ENCODE measurements at regions not wholly inside any gene's neighbourhood (a gene's known extent, or its start where the extent isn't known, plus 50 kb on each side); places are given as distances from the start of the nearest gene placed in this dataset.

DNA sequence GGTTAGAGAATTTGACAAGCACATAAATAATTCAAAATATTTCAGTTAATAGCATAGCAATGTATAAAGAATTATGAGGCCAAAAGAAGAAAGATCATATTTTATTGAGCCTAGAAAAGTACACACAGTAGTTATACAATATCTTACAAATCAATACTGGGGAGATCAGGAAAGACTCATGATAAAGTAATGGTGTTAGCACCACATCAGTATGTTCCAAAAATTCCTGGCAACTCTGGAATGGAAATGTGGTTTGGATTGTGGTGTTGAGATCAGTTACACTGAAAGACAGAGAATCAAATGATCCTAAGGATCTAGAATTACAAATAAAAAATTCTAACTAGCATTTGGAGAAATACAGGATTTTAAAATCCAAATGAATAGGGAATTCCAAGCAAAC is 420.5 kb upstream of the CNTNAP2 start:
- Histone ChIP-seq H3K27me3 (ENCODE audit: control insufficient read depth in 2 of 2, insufficient read depth in 2 of 2, low read length in 2 of 2) (no peaks in the 10 kb centered on the region), H3K4me3 (replicated peaks in 1 of 3; ENCODE audit: low read depth in 2 of 3, low read length in 3 of 3) (no peak overlapping the region), H3K9ac (ENCODE audit: insufficient read depth, low read length, poor library complexity, severe bottlenecking) (no peak overlapping the region), H3K4me2 (replicated peaks; ENCODE audit: extremely low read depth, low read length, poor library complexity, severe bottlenecking) (no peak overlapping the region), H3K27ac (ENCODE audit: low read depth in 1 of 2, low read length in 2 of 2) (no peak overlapping the region), H4K20me1 (ENCODE audit: insufficient read depth, low read length) (no peaks in the 10 kb centered on the region), H2AFZ (ENCODE audit: insufficient read depth, low read depth, low read length, poor library complexity, severe bottlenecking) (no peak overlapping the region), H3K36me3 (replicated peaks in 1 of 2; ENCODE audit: control insufficient read depth in 1 of 2, insufficient read depth in 2 of 2, low read length in 2 of 2) (no peaks in the 10 kb centered on the region), H3K79me2 (ENCODE audit: insufficient read depth, low read length) (no peaks in the 10 kb centered on the region), H3K4me1 (ENCODE audit: control insufficient read depth in 1 of 2, insufficient read depth in 2 of 2, low read length in 2 of 2) (no peaks in the 10 kb centered on the region), H3K9me3 (replicated peaks in 1 of 2; ENCODE audit: control insufficient read depth in 1 of 2, insufficient read depth in 1 of 2, low read length in 2 of 2) (peaks cover 0 to 17% of the 10 kb centered on the region in 2 donors)
- H3K4me3 Mint-ChIP-seq, result no peak overlapping the region
- H3K36me3 Mint-ChIP-seq, result no peaks in the 10 kb centered on the region
- intact Hi-C loops (cut with micrococcal nuclease), result no loop called here
- no peak overlapping the region for H3K27ac Mint-ChIP-seq
- DNase-seq, result no peak
- H3K4me1 Mint-ChIP-seq, result no peaks in the 10 kb centered on the region
- H3K9me3 Mint-ChIP-seq, result peaks cover 2 to 17% (median 6%) of the 10 kb centered on the region in 7 donors
- TF ChIP-seq, protein P1, sequence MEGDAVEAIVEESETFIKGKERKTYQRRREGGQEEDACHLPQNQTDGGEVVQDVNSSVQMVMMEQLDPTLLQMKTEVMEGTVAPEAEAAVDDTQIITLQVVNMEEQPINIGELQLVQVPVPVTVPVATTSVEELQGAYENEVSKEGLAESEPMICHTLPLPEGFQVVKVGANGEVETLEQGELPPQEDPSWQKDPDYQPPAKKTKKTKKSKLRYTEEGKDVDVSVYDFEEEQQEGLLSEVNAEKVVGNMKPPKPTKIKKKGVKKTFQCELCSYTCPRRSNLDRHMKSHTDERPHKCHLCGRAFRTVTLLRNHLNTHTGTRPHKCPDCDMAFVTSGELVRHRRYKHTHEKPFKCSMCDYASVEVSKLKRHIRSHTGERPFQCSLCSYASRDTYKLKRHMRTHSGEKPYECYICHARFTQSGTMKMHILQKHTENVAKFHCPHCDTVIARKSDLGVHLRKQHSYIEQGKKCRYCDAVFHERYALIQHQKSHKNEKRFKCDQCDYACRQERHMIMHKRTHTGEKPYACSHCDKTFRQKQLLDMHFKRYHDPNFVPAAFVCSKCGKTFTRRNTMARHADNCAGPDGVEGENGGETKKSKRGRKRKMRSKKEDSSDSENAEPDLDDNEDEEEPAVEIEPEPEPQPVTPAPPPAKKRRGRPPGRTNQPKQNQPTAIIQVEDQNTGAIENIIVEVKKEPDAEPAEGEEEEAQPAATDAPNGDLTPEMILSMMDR (IDR thresholded peaks at IDR 0.05), result no peak
- H3K27me3 Mint-ChIP-seq (ENCODE audit: low read depth in 3 of 3), result peaks cover 0 to 3% (median 2%) of the 10 kb centered on the region in 3 donors

DNA sequence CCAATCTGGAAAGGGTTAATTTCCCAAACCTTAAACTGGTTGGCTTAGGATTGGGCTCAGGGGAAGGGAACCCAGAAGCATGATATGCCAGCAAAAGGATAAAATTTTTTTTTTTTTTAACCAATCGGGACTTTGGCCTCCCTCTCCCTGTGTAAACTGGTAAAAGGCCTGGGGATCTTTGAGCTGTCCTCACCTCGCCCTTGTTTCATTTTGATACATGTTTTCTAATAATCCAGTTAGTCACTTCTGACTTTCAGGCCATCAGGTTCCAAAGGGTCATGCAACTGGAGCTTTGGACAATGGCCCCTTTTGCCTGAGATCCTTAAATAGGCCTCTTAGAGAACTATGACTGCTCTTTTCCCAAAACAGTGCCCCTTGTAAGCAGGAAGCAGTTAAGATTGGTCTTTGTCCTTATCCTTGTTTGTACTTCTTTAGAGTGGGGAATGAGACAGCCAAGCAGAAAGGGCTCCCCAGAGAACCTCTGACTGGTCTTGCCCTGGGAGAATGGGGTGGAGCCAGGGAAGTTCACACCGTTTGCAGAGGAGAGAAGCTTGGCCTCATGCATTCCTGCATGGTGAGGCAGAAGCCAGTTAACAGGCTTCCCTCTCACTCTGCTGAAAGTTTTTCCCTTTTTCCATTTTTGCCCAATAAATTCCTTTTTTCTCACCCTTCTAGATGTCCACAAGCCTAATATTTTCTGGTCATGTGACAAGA is 424.2 kb upstream of the CNTNAP2 start:
- H3K79me2 ChIP-seq (ENCODE audit: insufficient read depth, low read length), result no peaks in the 10 kb centered on the region
- no peaks in the 10 kb centered on the region for H4K20me1 ChIP-seq (ENCODE audit: insufficient read depth, low read length)
- peaks cover 0 to 25% (median 4%) of the 10 kb centered on the region in 7 donors for H3K9me3 Mint-ChIP-seq
- H3K27me3 ChIP-seq (ENCODE audit: control insufficient read depth in 2 of 2, insufficient read depth in 2 of 2, low read length in 2 of 2), result no peaks in the 10 kb centered on the region
- no peak overlapping the region for H3K27ac ChIP-seq (ENCODE audit: low read depth in 1 of 2, low read length in 2 of 2)
- DNase-seq, result no peak
- H3K4me3 ChIP-seq (replicated peaks in 1 of 3; ENCODE audit: low read depth in 2 of 3, low read length in 3 of 3), result no peak overlapping the region
- peaks cover 0 to 3% (median 2%) of the 10 kb centered on the region in 3 donors for H3K27me3 Mint-ChIP-seq (ENCODE audit: low read depth in 3 of 3)
- 100% methylated on average over 1 of the region's 3 CpGs for WGBS (ENCODE audit: insufficient coverage)
- no peak overlapping the region for H3K4me2 ChIP-seq (replicated peaks; ENCODE audit: extremely low read depth, low read length, poor library complexity, severe bottlenecking)
- H3K4me3 Mint-ChIP-seq, result no peak overlapping the region
- H2AFZ ChIP-seq (ENCODE audit: insufficient read depth, low read depth, low read length, poor library complexity, severe bottlenecking), result no peak overlapping the region
- no peak overlapping the region for H3K27ac Mint-ChIP-seq
- H3K9me3 ChIP-seq (replicated peaks in 1 of 2; ENCODE audit: control insufficient read depth in 1 of 2, insufficient read depth in 1 of 2, low read length in 2 of 2), result peaks cover 7 to 20% of the 10 kb centered on the region in 2 donors
- no peaks in the 10 kb centered on the region for H3K36me3 ChIP-seq (replicated peaks in 1 of 2; ENCODE audit: control insufficient read depth in 1 of 2, insufficient read depth in 2 of 2, low read length in 2 of 2)
- H3K36me3 Mint-ChIP-seq, result no peaks in the 10 kb centered on the region
- H3K4me1 ChIP-seq (ENCODE audit: control insufficient read depth in 1 of 2, insufficient read depth in 2 of 2, low read length in 2 of 2), result no peaks in the 10 kb centered on the region
- H3K9ac ChIP-seq (ENCODE audit: insufficient read depth, low read length, poor library complexity, severe bottlenecking), result no peak overlapping the region
- intact Hi-C loops (cut with micrococcal nuclease), result no loop called here
- TF ChIP-seq, protein P1 (IDR thresholded peaks at IDR 0.05), result no peak
- no peaks in the 10 kb centered on the region for H3K4me1 Mint-ChIP-seq
